C4-2B (cell line): ENCODE measurements at regions not wholly inside any gene's neighbourhood (a gene's known extent, or its start where the extent isn't known, plus 50 kb on each side); places are given as distances from the start of the nearest gene placed in this dataset.

ENCODE experiments used
- CTCF ChIP-seq: fragments of 450-650 bp; conservative IDR thresholded peaks from 2 replicates; pipeline ENCODE4 v1.5.1; 2017; ENCODE audit warnings: mild to moderate bottlenecking
- ZFX ChIP-seq: fragments of 450-650 bp; IDR thresholded peaks from 2 replicates; pipeline ENCODE4 v1.6.1; 2017

DNA sequence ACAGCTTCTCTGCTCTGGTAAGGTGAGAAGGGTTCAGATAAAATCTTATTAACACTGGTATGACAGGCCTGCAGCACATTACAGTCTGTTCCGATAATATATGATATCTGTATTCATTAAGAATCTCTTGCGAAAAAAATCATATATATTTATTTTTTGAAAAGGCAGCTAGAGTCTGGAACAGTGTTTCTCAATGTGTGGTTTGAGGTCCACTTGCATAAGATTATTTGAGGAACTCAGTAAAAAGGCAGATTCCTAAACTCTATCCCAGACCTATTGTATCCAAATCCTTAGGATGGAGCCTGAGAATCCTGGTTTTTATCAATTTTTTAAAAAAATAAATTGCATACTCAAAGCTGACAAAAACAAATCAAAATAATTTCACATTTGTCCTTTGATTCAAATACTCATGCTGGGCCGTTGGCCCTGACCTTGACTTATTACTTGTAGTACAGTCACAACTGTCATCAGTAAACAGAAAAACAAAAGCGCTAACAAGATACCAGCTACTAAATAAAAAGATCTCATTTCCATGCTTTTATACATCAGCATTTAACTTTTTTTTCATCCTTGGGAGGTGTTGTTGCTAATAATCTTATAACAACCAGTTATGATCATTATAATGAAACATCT, 60.6 kb downstream of the RGS2 start:
- TF ChIP-seq CTCF: no peak
- no peak for TF ChIP-seq ZFX
